Daoy (cell line): ENCODE measurements at regions not wholly inside any gene's neighbourhood (a gene's known extent, or its start where the extent isn't known, plus 50 kb on each side); places are given as distances from the start of the nearest gene placed in this dataset.

Experiments
- DNase-seq: peaks from one replicate; pipeline ENCODE4 v3.0.0-alpha.2; 2015; ENCODE audit warnings: low read depth

GRCh38 chrX:119181491-119181890, 53.9 kb upstream of the KIAA1210 start:
- peak; percentile 6 for DNase-seq

- DNase-seq, result no peak
These were observed 49.9 kb upstream of the PGRMC1 start for GRCh38 chrX:119186194-119186593.
